WTC11 (cell line): ENCODE measurements at regions not wholly inside any gene's neighbourhood (a gene's known extent, or its start where the extent isn't known, plus 50 kb on each side); places are given as distances from the start of the nearest gene placed in this dataset.

Experiments used
- ATAC-seq: fragments of 200-7000 bp; cut with Tn5 transposase; 2 replicates; pipeline ENCODE4 v1.10.0; 2021; ENCODE audit warnings: mild to moderate bottlenecking, moderate library complexity
- CTCF ChIA-PET: fragments of 300-600 bp; sonication (Branson Sonifier 250); formaldehyde crosslinking; loops from one replicate; lab custom pipeline; 2021; ENCODE audit warnings: antibody characterized with exemption; lab: Charles Lee
- POLR2A ChIA-PET: fragments of 350-600 bp; sonication (Branson Sonifier 250); formaldehyde crosslinking; loops from one replicate; lab custom pipeline; 2021; ENCODE audit warnings: antibody characterized with exemption; lab: Charles Lee
- DNase-seq: peaks from one replicate; pipeline ENCODE4 v3.0.0; 2021; ENCODE audit warnings: low spot score
- H3K27ac Mint-ChIP-seq: 2 replicates; pipeline ENCODE4 v1.8.0; 2021; ENCODE audit warnings: mixed read lengths
- H3K27me3 Mint-ChIP-seq: 2 replicates; pipeline ENCODE4 v1.8.0; 2021; ENCODE audit warnings: low read depth, mild to moderate bottlenecking, moderate library complexity, mixed read lengths
- H3K36me3 Mint-ChIP-seq: 2 replicates; pipeline ENCODE4 v1.8.0; 2021; ENCODE audit warnings: mixed read lengths
- H3K4me1 Mint-ChIP-seq: 2 replicates; pipeline ENCODE4 v1.8.0; 2022; ENCODE audit warnings: mixed read lengths
- H3K4me3 Mint-ChIP-seq: 2 replicates; pipeline ENCODE4 v1.8.0; 2021; ENCODE audit warnings: mild to moderate bottlenecking, moderate library complexity, mixed read lengths
- H3K9me3 Mint-ChIP-seq: 2 replicates; pipeline ENCODE4 v1.8.0; 2021; ENCODE audit warnings: mixed read lengths
- ESRRA ChIP-seq: sonication (generic); formaldehyde crosslinking; IDR thresholded peaks from 2 replicates; pipeline ENCODE4 v1.8.1; 2022; ENCODE audit warnings: mild to moderate bottlenecking, missing genetic modification reagents, borderline replicate concordance
- FOXJ3 ChIP-seq: sonication (generic); formaldehyde crosslinking; IDR thresholded peaks from 2 replicates; pipeline ENCODE4 v1.9.0; 2021; ENCODE audit warnings: missing genetic modification reagents, mild to moderate bottlenecking, borderline replicate concordance
- MYBL2 ChIP-seq: sonication (generic); formaldehyde crosslinking; IDR thresholded peaks from 2 replicates; pipeline ENCODE4 v1.8.1; 2023; ENCODE audit warnings: mild to moderate bottlenecking, moderate library complexity, missing genetic modification reagents
- OVOL2 ChIP-seq: fragments of 250-450 bp; sonication (Bioruptor Pico); IDR thresholded peaks from 2 replicates; pipeline ENCODE4 v1.9.0; 2021; ENCODE audit warnings: mild to moderate bottlenecking, borderline replicate concordance
- PRRX2 ChIP-seq: fragments of 250-450 bp; sonication (Bioruptor Pico); IDR thresholded peaks from 2 replicates; pipeline ENCODE4 v1.8.0; 2021; ENCODE audit warnings: mild to moderate bottlenecking
- SMAD3 ChIP-seq: sonication (generic); formaldehyde crosslinking; IDR thresholded peaks from 2 replicates; pipeline ENCODE4 v1.8.0; 2022; ENCODE audit warnings: missing genetic modification reagents, mild to moderate bottlenecking, borderline replicate concordance
- SMAD4 ChIP-seq: sonication (generic); formaldehyde crosslinking; IDR thresholded peaks from 2 replicates; pipeline ENCODE4 v1.8.0; 2022; ENCODE audit warnings: mild to moderate bottlenecking, missing genetic modification reagents
- TCF7 ChIP-seq: sonication (generic); formaldehyde crosslinking; IDR thresholded peaks from 2 replicates; pipeline ENCODE4 v1.8.0; 2022; ENCODE audit warnings: mild to moderate bottlenecking, low read depth, missing genetic modification reagents, moderate library complexity
- ZNF416 ChIP-seq: fragments of 250-450 bp; sonication (Bioruptor Pico); IDR thresholded peaks from 2 replicates; pipeline ENCODE4 v1.9.0; 2021; ENCODE audit warnings: mild to moderate bottlenecking, inconsistent platforms
- TF ChIP-seq, protein P1 (sequence below): fragments of 250-450 bp; sonication (Bioruptor Pico); IDR thresholded peaks from 2 replicates; pipeline ENCODE4 v1.9.0; 2021; ENCODE audit warnings: mild to moderate bottlenecking
- TF ChIP-seq, protein P2 (sequence below): fragments of 250-450 bp; sonication (Bioruptor Pico); IDR thresholded peaks from 2 replicates; pipeline ENCODE4 v2.1.2; 2022; ENCODE audit warnings: mild to moderate bottlenecking, moderate library complexity
- TF ChIP-seq, protein P3 (sequence below): sonication (generic); formaldehyde crosslinking; IDR thresholded peaks from 2 replicates; pipeline ENCODE4 v1.8.0; 2023; ENCODE audit warnings: missing genetic modification reagents
- TF ChIP-seq, protein P4 (sequence below): fragments of 250-450 bp; sonication (Bioruptor Pico); IDR thresholded peaks from 2 replicates; pipeline ENCODE4 v1.9.0; 2021; ENCODE audit warnings: mild to moderate bottlenecking
- TF ChIP-seq, protein P5 (sequence below): fragments of 200-600 bp; IDR thresholded peaks from 2 replicates; pipeline ENCODE4 v1.8.0; 2022; ENCODE audit warnings: antibody characterized with exemption
- TF ChIP-seq, protein P6 (sequence below): sonication (generic); formaldehyde crosslinking; IDR thresholded peaks from 2 replicates; pipeline ENCODE4 v1.8.1; 2023; ENCODE audit warnings: mild to moderate bottlenecking, missing genetic modification reagents
- TF ChIP-seq, protein P7 (sequence below): fragments of 250-450 bp; sonication (Bioruptor Pico); conservative IDR thresholded peaks from 2 replicates; pipeline ENCODE4 v1.9.0; 2021; ENCODE audit warnings: mild to moderate bottlenecking
- TF ChIP-seq, protein P8 (sequence below): sonication (generic); formaldehyde crosslinking; IDR thresholded peaks from 2 replicates; pipeline ENCODE4 v1.8.0; 2022; ENCODE audit warnings: mild to moderate bottlenecking, missing genetic modification reagents
- TF ChIP-seq, protein P9 (sequence below): sonication (generic); formaldehyde crosslinking; conservative IDR thresholded peaks from 2 replicates; pipeline ENCODE4 v1.8.1; 2023; ENCODE audit warnings: mild to moderate bottlenecking, low read depth, missing genetic modification reagents, moderate library complexity
- TF ChIP-seq, protein P10 (sequence below): fragments of 250-450 bp; sonication (Bioruptor Pico); IDR thresholded peaks from 2 replicates; pipeline ENCODE4 v1.9.0; 2021; ENCODE audit warnings: moderate library complexity, mild to moderate bottlenecking, inconsistent platforms, borderline replicate concordance
- TF ChIP-seq, protein P11 (sequence below): sonication (generic); formaldehyde crosslinking; IDR thresholded peaks from 2 replicates; pipeline ENCODE4 v1.8.1; 2023; ENCODE audit warnings: mild to moderate bottlenecking, missing genetic modification reagents, moderate library complexity

DNA sequence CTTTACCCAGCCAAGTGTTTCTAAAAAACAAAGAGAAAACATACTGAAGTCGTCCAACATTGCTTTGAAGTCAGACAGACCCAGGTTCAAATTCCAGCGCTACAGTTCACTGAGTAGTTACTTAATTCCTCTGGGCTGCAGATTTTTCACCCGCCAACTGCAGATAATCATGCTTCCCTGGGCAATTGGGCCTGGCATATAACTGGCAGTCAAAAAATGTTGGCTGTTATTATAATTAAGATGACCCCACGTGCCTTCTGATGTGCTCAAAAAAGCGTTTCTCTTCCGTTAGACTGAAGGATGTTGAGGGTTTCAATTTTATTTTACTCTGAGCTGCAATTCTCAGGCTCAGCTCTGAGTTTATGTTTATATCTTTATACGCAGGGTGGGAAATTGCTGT lies 156.1 kb upstream of the CITED2 start (continued):
- TF ChIP-seq, protein P1, sequence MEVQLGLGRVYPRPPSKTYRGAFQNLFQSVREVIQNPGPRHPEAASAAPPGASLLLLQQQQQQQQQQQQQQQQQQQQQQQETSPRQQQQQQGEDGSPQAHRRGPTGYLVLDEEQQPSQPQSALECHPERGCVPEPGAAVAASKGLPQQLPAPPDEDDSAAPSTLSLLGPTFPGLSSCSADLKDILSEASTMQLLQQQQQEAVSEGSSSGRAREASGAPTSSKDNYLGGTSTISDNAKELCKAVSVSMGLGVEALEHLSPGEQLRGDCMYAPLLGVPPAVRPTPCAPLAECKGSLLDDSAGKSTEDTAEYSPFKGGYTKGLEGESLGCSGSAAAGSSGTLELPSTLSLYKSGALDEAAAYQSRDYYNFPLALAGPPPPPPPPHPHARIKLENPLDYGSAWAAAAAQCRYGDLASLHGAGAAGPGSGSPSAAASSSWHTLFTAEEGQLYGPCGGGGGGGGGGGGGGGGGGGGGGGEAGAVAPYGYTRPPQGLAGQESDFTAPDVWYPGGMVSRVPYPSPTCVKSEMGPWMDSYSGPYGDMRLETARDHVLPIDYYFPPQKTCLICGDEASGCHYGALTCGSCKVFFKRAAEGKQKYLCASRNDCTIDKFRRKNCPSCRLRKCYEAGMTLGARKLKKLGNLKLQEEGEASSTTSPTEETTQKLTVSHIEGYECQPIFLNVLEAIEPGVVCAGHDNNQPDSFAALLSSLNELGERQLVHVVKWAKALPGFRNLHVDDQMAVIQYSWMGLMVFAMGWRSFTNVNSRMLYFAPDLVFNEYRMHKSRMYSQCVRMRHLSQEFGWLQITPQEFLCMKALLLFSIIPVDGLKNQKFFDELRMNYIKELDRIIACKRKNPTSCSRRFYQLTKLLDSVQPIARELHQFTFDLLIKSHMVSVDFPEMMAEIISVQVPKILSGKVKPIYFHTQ (CRISPR knock-in tag) = no peak
- TF ChIP-seq, protein P2, sequence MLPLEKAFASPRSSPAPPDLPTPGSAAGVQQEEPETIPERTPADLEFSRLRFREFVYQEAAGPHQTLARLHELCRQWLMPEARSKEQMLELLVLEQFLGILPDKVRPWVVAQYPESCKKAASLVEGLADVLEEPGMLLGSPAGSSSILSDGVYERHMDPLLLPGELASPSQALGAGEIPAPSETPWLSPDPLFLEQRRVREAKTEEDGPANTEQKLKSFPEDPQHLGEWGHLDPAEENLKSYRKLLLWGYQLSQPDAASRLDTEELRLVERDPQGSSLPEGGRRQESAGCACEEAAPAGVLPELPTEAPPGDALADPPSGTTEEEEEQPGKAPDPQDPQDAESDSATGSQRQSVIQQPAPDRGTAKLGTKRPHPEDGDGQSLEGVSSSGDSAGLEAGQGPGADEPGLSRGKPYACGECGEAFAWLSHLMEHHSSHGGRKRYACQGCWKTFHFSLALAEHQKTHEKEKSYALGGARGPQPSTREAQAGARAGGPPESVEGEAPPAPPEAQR (CRISPR knock-in tag) = no peak
- no peak for TF ChIP-seq SMAD4 (CRISPR knock-in tag)
- TF ChIP-seq, protein P3, sequence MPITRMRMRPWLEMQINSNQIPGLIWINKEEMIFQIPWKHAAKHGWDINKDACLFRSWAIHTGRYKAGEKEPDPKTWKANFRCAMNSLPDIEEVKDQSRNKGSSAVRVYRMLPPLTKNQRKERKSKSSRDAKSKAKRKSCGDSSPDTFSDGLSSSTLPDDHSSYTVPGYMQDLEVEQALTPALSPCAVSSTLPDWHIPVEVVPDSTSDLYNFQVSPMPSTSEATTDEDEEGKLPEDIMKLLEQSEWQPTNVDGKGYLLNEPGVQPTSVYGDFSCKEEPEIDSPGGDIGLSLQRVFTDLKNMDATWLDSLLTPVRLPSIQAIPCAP (CRISPR knock-in tag) = no peak
- no peak for TF ChIP-seq ZNF416
- no peak for TF ChIP-seq FOXJ3 (CRISPR knock-in tag)
- TF ChIP-seq, protein P4, sequence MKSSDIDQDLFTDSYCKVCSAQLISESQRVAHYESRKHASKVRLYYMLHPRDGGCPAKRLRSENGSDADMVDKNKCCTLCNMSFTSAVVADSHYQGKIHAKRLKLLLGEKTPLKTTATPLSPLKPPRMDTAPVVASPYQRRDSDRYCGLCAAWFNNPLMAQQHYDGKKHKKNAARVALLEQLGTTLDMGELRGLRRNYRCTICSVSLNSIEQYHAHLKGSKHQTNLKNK = no peak

DNA sequence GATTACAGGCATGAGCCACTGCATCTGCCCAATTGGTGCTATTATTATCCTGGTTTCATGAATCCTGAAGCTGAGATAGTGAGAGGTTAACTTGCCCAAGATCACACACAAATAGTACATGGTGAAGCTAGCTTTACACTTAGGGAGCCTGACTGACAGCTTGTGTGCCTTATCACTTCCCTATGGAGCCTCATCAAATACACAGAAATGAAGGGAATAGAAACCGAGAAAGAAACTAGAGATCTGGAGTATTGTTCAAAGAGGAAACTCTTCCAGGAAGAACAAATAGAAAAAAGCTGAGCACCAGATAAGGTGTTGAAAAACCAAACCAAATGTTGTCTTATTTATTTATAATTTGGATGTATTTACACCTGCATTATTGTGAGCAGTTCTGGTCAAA lies 155.0 kb upstream of the CITED2 start:
- ATAC-seq (no peak), DNase-seq (no peak)
- no peaks in the 10 kb centered on the region for H3K36me3 Mint-ChIP-seq
- ChIA-PET CTCF (no interaction called here), POLR2A (no interaction called here)
- H3K27ac Mint-ChIP-seq = no peak overlapping the region
- H3K4me1 Mint-ChIP-seq = peaks cover 12% of the 10 kb centered on the region
- H3K4me3 Mint-ChIP-seq = no peak overlapping the region
- H3K27me3 Mint-ChIP-seq = no peaks in the 10 kb centered on the region
- H3K9me3 Mint-ChIP-seq = peaks cover 13% of the 10 kb centered on the region
- no peak for TF ChIP-seq SMAD3
- TF ChIP-seq, protein P5, sequence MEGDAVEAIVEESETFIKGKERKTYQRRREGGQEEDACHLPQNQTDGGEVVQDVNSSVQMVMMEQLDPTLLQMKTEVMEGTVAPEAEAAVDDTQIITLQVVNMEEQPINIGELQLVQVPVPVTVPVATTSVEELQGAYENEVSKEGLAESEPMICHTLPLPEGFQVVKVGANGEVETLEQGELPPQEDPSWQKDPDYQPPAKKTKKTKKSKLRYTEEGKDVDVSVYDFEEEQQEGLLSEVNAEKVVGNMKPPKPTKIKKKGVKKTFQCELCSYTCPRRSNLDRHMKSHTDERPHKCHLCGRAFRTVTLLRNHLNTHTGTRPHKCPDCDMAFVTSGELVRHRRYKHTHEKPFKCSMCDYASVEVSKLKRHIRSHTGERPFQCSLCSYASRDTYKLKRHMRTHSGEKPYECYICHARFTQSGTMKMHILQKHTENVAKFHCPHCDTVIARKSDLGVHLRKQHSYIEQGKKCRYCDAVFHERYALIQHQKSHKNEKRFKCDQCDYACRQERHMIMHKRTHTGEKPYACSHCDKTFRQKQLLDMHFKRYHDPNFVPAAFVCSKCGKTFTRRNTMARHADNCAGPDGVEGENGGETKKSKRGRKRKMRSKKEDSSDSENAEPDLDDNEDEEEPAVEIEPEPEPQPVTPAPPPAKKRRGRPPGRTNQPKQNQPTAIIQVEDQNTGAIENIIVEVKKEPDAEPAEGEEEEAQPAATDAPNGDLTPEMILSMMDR = no peak
- TF ChIP-seq MYBL2 = no peak
- TF ChIP-seq PRRX2 = no peak
- TF ChIP-seq, protein P6, sequence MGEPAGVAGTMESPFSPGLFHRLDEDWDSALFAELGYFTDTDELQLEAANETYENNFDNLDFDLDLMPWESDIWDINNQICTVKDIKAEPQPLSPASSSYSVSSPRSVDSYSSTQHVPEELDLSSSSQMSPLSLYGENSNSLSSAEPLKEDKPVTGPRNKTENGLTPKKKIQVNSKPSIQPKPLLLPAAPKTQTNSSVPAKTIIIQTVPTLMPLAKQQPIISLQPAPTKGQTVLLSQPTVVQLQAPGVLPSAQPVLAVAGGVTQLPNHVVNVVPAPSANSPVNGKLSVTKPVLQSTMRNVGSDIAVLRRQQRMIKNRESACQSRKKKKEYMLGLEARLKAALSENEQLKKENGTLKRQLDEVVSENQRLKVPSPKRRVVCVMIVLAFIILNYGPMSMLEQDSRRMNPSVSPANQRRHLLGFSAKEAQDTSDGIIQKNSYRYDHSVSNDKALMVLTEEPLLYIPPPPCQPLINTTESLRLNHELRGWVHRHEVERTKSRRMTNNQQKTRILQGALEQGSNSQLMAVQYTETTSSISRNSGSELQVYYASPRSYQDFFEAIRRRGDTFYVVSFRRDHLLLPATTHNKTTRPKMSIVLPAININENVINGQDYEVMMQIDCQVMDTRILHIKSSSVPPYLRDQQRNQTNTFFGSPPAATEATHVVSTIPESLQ (CRISPR knock-in tag) = no peak
- no peak for TF ChIP-seq OVOL2
- TF ChIP-seq, protein P7, sequence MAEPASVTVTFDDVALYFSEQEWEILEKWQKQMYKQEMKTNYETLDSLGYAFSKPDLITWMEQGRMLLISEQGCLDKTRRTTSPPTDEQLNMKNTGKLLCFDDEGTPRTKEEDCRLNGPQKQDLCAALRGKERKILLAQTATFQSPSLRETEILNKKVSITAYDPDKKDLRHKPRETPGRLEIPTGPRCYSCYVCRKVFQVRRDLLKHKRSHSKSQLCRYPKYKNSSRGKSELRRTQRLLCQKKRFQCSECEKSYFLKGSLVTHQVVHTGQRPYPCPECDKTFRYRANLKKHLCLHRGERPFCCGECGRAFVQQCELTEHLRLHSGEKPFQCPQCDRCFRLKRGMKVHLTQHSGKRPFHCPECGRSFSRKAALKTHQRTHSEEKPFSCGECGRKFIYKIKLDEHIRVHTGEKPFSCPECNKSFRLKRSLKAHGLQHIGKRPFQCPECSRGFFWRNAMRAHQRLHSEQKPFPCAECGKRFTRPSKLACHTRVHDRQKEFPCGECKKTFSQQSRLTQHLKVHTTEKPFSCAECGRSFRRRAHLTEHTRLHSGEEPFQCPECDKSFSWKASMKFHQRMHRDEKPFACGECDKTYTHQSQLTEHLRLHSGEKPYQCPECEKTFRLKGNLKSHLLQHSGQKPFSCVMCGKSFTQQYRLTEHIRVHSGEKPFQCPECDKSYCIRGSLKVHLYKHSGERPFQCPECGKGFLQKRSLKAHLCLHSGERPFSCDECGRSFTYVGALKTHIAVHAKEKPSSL (CRISPR knock-in tag) = no peak
- TF ChIP-seq, protein P8, sequence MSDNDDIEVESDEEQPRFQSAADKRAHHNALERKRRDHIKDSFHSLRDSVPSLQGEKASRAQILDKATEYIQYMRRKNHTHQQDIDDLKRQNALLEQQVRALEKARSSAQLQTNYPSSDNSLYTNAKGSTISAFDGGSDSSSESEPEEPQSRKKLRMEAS (CRISPR knock-in tag) = no peak
- TF ChIP-seq, protein P9, sequence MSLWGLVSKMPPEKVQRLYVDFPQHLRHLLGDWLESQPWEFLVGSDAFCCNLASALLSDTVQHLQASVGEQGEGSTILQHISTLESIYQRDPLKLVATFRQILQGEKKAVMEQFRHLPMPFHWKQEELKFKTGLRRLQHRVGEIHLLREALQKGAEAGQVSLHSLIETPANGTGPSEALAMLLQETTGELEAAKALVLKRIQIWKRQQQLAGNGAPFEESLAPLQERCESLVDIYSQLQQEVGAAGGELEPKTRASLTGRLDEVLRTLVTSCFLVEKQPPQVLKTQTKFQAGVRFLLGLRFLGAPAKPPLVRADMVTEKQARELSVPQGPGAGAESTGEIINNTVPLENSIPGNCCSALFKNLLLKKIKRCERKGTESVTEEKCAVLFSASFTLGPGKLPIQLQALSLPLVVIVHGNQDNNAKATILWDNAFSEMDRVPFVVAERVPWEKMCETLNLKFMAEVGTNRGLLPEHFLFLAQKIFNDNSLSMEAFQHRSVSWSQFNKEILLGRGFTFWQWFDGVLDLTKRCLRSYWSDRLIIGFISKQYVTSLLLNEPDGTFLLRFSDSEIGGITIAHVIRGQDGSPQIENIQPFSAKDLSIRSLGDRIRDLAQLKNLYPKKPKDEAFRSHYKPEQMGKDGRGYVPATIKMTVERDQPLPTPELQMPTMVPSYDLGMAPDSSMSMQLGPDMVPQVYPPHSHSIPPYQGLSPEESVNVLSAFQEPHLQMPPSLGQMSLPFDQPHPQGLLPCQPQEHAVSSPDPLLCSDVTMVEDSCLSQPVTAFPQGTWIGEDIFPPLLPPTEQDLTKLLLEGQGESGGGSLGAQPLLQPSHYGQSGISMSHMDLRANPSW (CRISPR knock-in tag) = no peak
- TF ChIP-seq, protein P10, sequence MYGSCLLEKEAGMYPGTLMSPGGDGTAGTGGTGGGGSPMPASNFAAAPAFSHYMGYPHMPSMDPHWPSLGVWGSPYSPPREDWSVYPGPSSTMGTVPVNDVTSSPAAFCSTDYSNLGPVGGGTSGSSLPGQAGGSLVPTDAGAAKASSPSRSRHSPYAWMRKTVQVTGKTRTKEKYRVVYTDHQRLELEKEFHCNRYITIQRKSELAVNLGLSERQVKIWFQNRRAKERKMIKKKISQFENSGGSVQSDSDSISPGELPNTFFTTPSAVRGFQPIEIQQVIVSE (CRISPR knock-in tag) = no peak
- no peak for TF ChIP-seq TCF7 (CRISPR knock-in tag)
- TF ChIP-seq, protein P11, sequence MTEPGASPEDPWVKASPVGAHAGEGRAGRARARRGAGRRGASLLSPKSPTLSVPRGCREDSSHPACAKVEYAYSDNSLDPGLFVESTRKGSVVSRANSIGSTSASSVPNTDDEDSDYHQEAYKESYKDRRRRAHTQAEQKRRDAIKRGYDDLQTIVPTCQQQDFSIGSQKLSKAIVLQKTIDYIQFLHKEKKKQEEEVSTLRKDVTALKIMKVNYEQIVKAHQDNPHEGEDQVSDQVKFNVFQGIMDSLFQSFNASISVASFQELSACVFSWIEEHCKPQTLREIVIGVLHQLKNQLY (CRISPR knock-in tag) = no peak
- no peak for TF ChIP-seq ESRRA (CRISPR knock-in tag)
